ENCODE measurements at regions not wholly inside any gene's neighbourhood (a gene's known extent, or its start where the extent isn't known, plus 50 kb on each side); places are given as distances from the start of the nearest gene placed in this dataset.

- H3K4me1 Mint-ChIP-seq (ENCODE audit: low read depth, unreplicated experiment) = no peaks in the 10 kb centered on the region
- CTCF ChIA-PET = no interaction called here
Observed at GRCh38 chr3:655824-656223, 437.0 kb upstream of the CNTN6 start.

GRCh38 chr3:661356-661755 lies 431.5 kb upstream of the CNTN6 start:
- peaks cover 6% of the 10 kb centered on the region for H3K36me3 Mint-ChIP-seq (ENCODE audit: insufficient read depth, unreplicated experiment)
- H3K27me3 Mint-ChIP-seq (ENCODE audit: unreplicated experiment) = no peaks in the 10 kb centered on the region
- CTCF ChIA-PET = no interaction called here
- H3K9me3 Mint-ChIP-seq (ENCODE audit: low read depth, unreplicated experiment) = no peaks in the 10 kb centered on the region
- TF ChIP-seq CTCF (IDR thresholded peaks at IDR 0.05; ENCODE audit: unreplicated experiment) = no peak
- BruUV-seq (replicated peaks) = no TSS peak
- no peak overlapping the region for H3K27ac Mint-ChIP-seq (ENCODE audit: unreplicated experiment)
- no peaks in the 10 kb centered on the region for H3K4me1 Mint-ChIP-seq (ENCODE audit: low read depth, unreplicated experiment)
- intact Hi-C loops (cut with micrococcal nuclease; ENCODE audit: unreplicated experiment) = no loop called here
- DNase-seq = no peak
- H3K4me3 Mint-ChIP-seq (ENCODE audit: low read depth, unreplicated experiment) = no peak overlapping the region

More at GRCh38 chr3:655824-656223, 437.0 kb upstream of the CNTN6 start:
- DNase-seq = no peak
- intact Hi-C loops (cut with micrococcal nuclease; ENCODE audit: unreplicated experiment) = no loop called here
- BruUV-seq (replicated peaks) = no TSS peak
- H3K9me3 Mint-ChIP-seq (ENCODE audit: low read depth, unreplicated experiment) = peaks cover 3% of the 10 kb centered on the region
- TF ChIP-seq CTCF (IDR thresholded peaks at IDR 0.05; ENCODE audit: unreplicated experiment) = no peak
- no peak overlapping the region for H3K4me3 Mint-ChIP-seq (ENCODE audit: low read depth, unreplicated experiment)
- H3K36me3 Mint-ChIP-seq (ENCODE audit: insufficient read depth, unreplicated experiment) = peaks cover 6% of the 10 kb centered on the region
- H3K27me3 Mint-ChIP-seq (ENCODE audit: unreplicated experiment) = no peaks in the 10 kb centered on the region
- no peak overlapping the region for H3K27ac Mint-ChIP-seq (ENCODE audit: unreplicated experiment)

GRCh38 chr3:674116-674515 lies 418.7 kb upstream of the CNTN6 start:
- Mint-ChIP-seq H3K27me3 (ENCODE audit: unreplicated experiment) (no peaks in the 10 kb centered on the region), H3K4me1 (ENCODE audit: low read depth, unreplicated experiment) (no peaks in the 10 kb centered on the region), H3K4me3 (ENCODE audit: low read depth, unreplicated experiment) (no peak overlapping the region), H3K36me3 (ENCODE audit: insufficient read depth, unreplicated experiment) (no peaks in the 10 kb centered on the region), H3K9me3 (ENCODE audit: low read depth, unreplicated experiment) (peaks cover 4% of the 10 kb centered on the region), H3K27ac (ENCODE audit: unreplicated experiment) (no peak overlapping the region)
- intact Hi-C loops (cut with micrococcal nuclease; ENCODE audit: unreplicated experiment) = no loop called here
- TF ChIP-seq CTCF (IDR thresholded peaks at IDR 0.05; ENCODE audit: unreplicated experiment) = no peak
- no TSS peak for BruUV-seq (replicated peaks)
- no peak for DNase-seq
- CTCF ChIA-PET = no interaction called here

- H3K9me3 Mint-ChIP-seq (ENCODE audit: low read depth, unreplicated experiment) = peaks cover 4% of the 10 kb centered on the region
Observed at GRCh38 chr3:675846-676245, 417.0 kb upstream of the CNTN6 start.

More at GRCh38 chr3:675846-676245, 417.0 kb upstream of the CNTN6 start:
- no peaks in the 10 kb centered on the region for H3K27me3 Mint-ChIP-seq (ENCODE audit: unreplicated experiment)
- H3K4me1 Mint-ChIP-seq (ENCODE audit: low read depth, unreplicated experiment) = no peaks in the 10 kb centered on the region
- CTCF ChIA-PET = no interaction called here
- H3K36me3 Mint-ChIP-seq (ENCODE audit: insufficient read depth, unreplicated experiment) = no peaks in the 10 kb centered on the region
- no peak overlapping the region for H3K27ac Mint-ChIP-seq (ENCODE audit: unreplicated experiment)
- TF ChIP-seq CTCF (IDR thresholded peaks at IDR 0.05; ENCODE audit: unreplicated experiment) = no peak
- H3K4me3 Mint-ChIP-seq (ENCODE audit: low read depth, unreplicated experiment) = no peak overlapping the region
- intact Hi-C loops (cut with micrococcal nuclease; ENCODE audit: unreplicated experiment) = no loop called here
- no TSS peak for BruUV-seq (replicated peaks)
- no peak for DNase-seq
